GM19463 (cell line): ENCODE measurements at regions not wholly inside any gene's neighbourhood (a gene's known extent, or its start where the extent isn't known, plus 50 kb on each side); places are given as distances from the start of the nearest gene placed in this dataset.

Experiments
- ATAC-seq: cut with Tn5 transposase; IDR thresholded peaks from one replicate; pipeline ENCODE4 v1.9.1; 2021; ENCODE audit warnings: mild to moderate bottlenecking, moderate library complexity; ENCODE audit not compliant: unreplicated experiment

GRCh38 chr7:114755856-114756255 is 166.0 kb upstream of the MDFIC start:
- no peak for ATAC-seq

DNA sequence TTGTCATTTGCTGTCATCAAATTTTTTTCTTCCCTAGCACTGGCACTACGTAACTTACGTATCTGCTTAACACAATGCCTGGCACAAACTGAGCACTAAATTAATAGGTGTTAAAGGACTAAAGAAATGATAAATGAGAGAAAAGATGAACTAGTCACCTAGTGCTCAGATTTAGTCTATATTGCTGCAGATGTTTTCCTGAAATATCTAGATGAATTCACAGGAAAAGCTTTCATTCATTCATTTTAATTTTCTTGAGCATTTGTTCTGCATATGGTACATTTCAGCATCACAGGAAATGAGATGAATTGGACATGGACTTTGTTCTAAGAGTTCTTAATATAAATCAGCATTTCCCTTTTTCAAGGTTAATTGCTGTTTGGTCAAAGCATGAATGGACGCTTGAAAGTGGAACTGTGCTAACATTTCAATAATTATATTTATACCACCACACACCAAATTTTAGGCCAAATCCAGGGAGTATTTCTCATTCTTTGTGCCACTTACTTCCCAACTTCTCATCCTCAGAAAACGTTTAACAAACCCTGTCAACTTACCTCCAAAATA is 163.2 kb upstream of the MDFIC start:
- ATAC-seq, result no peak

- no peak for ATAC-seq
Measured at GRCh38 chr7:114759347-114760062, 162.4 kb upstream of the MDFIC start.

DNA sequence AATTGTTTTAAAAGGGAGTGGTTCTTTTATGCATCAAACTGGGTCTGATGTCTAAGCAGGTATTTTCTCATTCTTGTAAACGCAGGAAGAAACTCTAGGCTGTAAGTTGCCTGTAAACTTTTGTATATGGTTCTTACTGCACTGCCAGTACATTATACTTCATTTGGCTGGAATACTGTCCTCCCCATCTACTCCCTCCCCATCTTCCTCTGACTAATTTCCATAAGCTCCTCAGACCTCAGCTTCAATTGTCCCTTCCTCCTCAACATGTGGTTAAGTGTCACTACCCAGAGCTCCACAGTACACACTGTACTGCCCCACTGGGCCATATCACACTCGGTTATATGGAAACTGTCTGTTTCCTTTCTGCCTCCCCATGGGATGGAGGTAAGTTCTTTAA is 161.4 kb upstream of the MDFIC start:
- ATAC-seq, result no peak

DNA sequence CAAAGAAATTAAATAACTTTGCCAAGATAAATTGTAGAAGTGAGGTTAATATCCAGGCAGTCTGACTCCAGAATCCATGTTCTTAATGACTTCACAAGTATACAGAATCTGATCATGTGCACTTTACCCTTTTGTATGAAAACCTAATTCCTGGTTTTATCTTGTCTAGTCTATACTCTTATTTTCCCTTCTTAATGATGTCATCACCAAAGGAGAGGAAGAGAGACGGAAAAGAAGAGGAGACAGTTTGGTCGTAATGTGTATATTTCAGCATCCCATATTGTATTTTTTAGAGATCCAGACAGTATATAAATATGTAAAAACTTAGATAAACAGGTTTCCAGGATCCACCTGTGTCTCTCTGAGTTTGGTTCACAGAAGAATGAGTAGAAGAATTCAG is 159.9 kb upstream of the MDFIC start:
- no peak for ATAC-seq

DNA sequence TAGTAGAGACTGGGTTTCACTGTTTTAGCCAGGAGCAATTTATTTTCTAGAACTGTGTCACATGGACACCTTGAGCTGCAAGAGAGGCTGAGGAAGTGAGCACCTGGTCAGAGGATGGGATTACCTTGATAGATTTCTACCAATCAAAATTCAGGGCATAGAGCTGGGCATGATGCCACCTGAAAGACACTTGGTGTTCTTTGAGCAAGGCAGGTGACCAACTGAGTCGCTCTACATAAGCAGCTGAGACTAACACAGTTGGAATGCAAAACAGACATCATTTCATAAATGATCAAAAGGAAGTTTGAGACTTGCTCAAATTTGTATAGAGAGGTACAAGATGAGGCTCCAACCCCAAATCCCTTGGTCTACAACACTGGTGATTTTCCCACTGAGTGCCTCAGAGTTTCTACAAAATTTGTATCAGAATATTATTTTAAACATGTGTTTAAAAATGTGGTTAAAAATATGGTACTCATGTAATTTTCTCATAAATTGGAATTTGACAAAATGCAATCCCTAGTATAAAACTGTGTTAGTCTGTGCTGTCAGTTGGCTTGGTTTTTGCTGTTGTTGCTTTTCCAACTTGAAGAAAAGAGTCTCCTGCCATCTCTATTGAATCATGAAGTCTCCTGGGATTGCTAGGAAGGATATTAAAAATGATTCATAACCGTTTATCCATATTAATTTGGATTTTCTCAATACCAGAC is 156.4 kb upstream of the MDFIC start:
- ATAC-seq, result no peak

DNA sequence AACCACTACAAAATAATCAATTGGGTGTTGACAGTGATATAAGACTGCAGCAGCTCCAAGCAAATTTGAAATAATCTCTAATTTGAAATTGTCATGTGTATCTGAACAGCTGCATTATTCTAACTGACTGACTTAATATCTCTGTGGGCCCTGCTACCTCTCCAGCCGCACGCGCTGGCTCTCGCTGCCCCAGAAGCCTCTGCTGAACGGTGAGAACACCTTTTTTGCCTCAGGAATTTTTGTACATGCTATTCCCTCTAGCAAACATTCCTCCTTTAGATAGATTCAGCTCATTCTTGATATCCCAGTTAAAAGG is 155.9 kb upstream of the MDFIC start:
- ATAC-seq, result no peak

- ATAC-seq, result no peak
Measured at GRCh38 chr7:114777288-114777687, 144.6 kb upstream of the MDFIC start.

DNA sequence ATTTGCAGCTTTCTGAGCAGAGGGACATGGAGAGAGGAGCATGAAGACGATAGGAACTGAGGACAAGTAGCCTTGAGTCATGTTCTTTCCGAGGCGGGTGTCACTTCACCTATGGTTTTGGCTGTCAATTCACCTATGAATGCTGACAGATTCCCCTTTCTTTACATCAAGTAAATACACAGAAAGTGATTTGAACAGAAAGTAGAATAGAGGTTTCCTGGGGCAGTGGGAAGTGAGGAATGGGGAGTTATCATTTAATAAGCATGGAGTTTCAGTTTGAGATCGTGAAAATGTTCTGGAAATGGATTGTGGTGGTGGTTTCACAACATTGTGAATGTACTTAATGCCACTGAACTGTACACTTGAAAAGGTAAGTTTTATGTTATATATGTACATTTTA is 138.4 kb upstream of the MDFIC start:
- no peak for ATAC-seq

DNA sequence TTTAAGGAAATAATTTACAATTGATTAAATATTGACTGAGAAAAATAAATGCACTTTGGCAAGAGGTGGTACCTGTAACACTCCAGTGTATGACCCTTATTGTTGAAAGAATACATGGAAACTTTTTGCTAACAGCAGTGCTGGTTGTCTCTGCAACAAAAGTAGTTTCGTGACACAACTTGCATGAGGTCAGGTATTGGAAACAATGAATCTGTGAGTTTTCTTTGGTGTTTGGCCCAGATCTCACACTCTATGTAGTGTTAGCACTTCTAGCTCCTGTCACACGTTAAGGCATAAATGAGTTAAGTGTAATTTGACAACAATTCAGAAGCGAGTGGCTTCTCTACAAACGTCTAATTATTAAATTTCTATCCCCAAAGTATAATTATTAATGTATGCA is 137.7 kb upstream of the MDFIC start:
- no peak for ATAC-seq

- no peak for ATAC-seq
Measured at GRCh38 chr7:114784746-114785145, 137.1 kb upstream of the MDFIC start.

DNA sequence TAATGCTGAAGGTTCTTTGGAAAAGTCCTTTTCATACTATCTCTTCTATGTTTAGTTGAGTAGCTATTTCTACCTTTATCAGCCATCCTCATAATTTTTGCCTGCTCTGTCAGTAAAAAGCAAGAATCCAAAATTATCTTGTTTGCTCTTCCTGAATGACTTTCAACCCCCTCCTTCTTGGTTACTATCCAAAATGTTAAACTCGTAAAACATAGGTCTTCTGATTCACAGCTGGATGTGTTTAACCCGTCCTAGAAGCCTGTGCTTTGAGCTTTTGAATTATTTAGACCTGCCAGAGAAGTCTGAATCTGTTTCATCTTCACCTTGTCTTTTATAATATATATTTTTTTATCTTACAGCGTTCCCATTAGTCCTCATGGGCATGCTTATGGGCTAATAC is 136.4 kb upstream of the MDFIC start:
- ATAC-seq, result no peak

DNA sequence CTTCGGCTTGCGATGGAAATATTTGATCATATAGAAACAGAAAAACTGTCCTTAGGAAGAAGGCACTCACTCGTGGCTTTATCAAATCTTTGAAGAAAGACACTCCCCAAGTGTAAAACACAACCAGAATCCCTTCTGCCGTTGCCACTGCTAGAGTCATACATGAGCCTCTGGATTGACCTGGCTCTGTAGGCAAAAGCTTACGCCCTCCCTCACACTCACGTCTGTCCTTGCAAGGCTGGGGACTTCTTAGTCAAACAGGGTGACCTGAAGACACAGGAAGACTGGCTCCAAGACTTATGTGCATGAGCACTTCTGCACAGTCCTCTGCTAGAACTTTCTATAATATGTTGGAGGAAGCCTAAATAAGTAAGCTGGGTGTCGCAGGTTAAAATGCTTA is 135.4 kb upstream of the MDFIC start:
- ATAC-seq, result no peak

GRCh38 chr7:114787556-114787955 is 134.3 kb upstream of the MDFIC start:
- ATAC-seq, result no peak

- no peak for ATAC-seq
Measured at GRCh38 chr7:114788706-114789105, 133.2 kb upstream of the MDFIC start.

DNA sequence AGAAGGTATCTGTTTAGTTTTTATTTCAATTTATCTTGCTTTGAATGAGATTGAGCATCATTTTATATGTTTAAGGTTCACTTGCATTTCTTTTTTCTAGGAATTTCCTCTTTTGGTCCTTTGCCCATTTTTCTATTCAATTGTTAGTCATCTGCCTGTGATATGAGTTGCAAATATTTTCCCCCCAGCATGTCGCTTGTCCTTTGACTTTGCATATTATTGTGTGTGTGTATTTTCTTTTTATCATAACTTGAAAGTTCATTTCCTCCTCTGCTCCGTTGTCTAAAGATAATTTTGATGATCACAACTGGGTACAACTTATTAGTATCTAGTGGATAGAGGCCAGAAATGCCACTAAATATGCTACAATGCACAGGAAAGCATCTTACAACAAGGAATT is 132.7 kb upstream of the MDFIC start:
- no peak for ATAC-seq

GRCh38 chr7:114789871-114790311 is 132.0 kb upstream of the MDFIC start:
- no peak for ATAC-seq

- no peak for ATAC-seq
Measured at GRCh38 chr7:114790521-114790920, 131.4 kb upstream of the MDFIC start.

- no peak for ATAC-seq
Measured at GRCh38 chr7:114791771-114792170, 130.1 kb upstream of the MDFIC start.

- no peak for ATAC-seq
Measured at GRCh38 chr7:114793155-114793845, 128.6 kb upstream of the MDFIC start.

DNA sequence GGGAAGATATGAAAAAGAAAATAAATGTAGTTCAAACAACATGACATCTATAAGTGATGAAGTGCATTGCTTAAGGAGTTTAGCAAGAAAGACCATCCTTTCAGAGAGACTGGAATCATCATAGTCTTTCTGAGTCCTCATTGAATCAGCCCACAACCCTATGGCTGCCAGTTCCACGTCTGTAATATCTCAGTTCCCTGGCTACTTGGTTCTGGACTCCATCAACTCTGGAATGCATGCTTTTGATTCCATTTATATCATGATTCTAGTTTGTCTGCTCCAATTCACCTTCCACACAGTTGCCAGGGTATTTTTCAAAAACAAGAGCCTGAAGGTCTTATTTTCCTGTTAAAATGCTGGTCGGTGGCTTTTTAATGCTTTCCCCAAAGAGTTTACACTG is 126.4 kb upstream of the MDFIC start:
- no peak for ATAC-seq

- ATAC-seq, result no peak
Measured at GRCh38 chr7:114799628-114800028, 122.3 kb upstream of the MDFIC start.
